Activated T-helper 17 cell treated with anti-CD3 and anti-CD28 coated beads, Interleukin-2, amount 50 U/mL, for 72 hours (primary cell): ENCODE measurements at regions not wholly inside any gene's neighbourhood (a gene's known extent, or its start where the extent isn't known, plus 50 kb on each side); places are given as distances from the start of the nearest gene placed in this dataset.

Experiments
- ATAC-seq: fragments of 150-1000 bp; cut with Tn5 transposase; replicated peaks from 2 replicates; pipeline ENCODE4 v1.10.0; 2021; ENCODE audit warnings: mild to moderate bottlenecking, moderate library complexity
- H3K27ac Mint-ChIP-seq: one replicate; pipeline ENCODE4 v1.8.0; 2022; ENCODE audit warnings: mixed read lengths
- H3K27me3 Mint-ChIP-seq: one replicate; pipeline ENCODE4 v1.8.0; 2022; ENCODE audit warnings: mixed read lengths
- H3K36me3 Mint-ChIP-seq: one replicate; pipeline ENCODE4 v1.8.0; 2022; ENCODE audit warnings: low read depth, mild to moderate bottlenecking, mixed read lengths
- H3K4me1 Mint-ChIP-seq: one replicate; pipeline ENCODE4 v1.8.0; 2022; ENCODE audit warnings: mixed read lengths
- H3K4me3 Mint-ChIP-seq: one replicate; pipeline ENCODE4 v1.8.0; 2022; ENCODE audit warnings: mild to moderate bottlenecking, mixed read lengths
- H3K9me3 Mint-ChIP-seq: one replicate; pipeline ENCODE4 v1.8.0; 2022; ENCODE audit warnings: mixed read lengths

DNA sequence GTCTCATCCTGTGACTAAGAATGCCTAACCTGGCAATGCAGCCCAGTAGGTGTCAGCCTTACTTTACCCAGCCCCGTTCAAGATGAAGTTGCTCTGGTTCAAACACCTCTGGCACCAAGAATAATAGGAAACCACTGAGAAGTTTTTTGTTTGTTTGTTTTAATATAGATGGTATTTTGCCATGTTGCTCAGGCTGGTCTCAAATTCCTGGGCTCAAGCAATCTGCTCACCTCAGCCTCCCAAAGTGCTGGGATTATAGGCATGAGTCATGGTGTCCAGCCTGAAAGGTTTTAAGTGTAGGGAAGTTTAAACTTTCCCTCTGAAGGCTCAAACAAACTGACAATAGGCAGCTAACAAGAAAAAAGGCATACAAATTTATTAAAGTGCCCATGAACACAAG, 51.2 kb upstream of the ABCC4 start:
- Mint-ChIP-seq H3K27me3 (peaks cover 9% of the 10 kb centered on the region), H3K4me3 (no peak overlapping the region), H3K9me3 (no peaks in the 10 kb centered on the region), H3K27ac (no peak overlapping the region), H3K36me3 (no peaks in the 10 kb centered on the region), H3K4me1 (no peaks in the 10 kb centered on the region)
- no peak for ATAC-seq

DNA sequence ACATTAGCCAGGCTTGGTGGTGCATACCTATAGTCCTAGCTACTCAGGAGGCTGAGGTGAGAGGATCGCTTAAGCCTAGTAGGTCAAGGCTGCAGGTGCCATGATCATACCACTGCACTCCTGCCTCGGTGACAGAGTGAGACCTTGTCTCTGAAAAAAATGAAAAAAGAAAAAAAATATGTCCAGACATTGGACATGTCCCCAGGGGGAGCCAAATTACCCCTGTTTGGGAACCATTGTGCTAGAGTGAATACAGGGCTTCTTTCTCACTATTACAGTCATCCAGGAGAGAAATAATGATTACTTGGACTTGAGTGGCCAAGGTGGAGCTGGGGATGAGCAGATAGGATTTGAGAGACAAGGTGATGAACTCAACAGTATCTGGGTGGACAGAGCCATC, 52.9 kb upstream of the ABCC4 start:
- no peak for ATAC-seq
- H3K27me3 Mint-ChIP-seq: peaks cover 7% of the 10 kb centered on the region
- no peaks in the 10 kb centered on the region for H3K9me3 Mint-ChIP-seq
- no peaks in the 10 kb centered on the region for H3K4me1 Mint-ChIP-seq
- H3K4me3 Mint-ChIP-seq: no peak overlapping the region
- H3K36me3 Mint-ChIP-seq: no peaks in the 10 kb centered on the region
- H3K27ac Mint-ChIP-seq: no peak overlapping the region

DNA sequence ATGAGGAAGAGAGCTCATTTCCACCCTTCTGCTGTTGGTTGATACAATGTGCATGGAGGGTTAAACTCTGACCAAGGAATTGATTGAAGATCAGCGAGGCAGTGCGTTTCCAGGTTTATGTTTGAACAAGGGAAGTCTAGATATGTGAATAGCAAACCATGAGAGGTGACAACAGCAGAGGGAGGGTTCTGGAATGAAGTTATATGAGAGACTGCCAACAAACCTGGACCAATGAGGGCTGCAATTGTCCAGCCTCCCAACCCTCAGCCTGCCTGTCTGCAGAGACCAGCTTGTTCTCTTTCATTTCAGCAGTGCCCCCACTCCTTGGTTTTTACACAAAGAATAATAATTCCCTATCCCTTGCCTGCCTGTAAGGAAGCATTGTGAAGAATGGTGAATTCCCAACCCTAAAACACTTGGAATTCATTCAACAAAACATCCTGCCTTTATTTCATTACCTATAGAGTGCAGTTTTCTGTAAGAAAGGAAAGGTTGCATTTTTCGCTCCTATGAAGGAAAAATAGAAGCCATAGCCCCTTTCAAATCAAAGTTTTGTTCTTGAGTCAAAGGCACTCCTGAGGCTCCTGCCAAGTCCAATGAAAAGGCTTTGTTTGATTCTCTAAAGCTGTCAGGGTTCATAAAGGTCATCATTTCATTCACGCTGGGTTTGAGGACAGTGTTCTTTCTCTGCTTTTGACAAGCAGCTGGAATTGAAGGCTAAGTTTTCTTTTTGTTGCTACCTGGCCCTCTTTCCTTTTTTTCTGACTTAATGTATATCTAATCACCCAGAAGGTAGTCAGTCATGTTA, 53.6 kb upstream of the ABCC4 start:
- no peak for ATAC-seq
- H3K4me1 Mint-ChIP-seq: no peaks in the 10 kb centered on the region
- H3K9me3 Mint-ChIP-seq: no peaks in the 10 kb centered on the region
- H3K4me3 Mint-ChIP-seq: no peak overlapping the region
- H3K27ac Mint-ChIP-seq: no peak overlapping the region
- no peaks in the 10 kb centered on the region for H3K36me3 Mint-ChIP-seq
- H3K27me3 Mint-ChIP-seq: peaks cover 7% of the 10 kb centered on the region

DNA sequence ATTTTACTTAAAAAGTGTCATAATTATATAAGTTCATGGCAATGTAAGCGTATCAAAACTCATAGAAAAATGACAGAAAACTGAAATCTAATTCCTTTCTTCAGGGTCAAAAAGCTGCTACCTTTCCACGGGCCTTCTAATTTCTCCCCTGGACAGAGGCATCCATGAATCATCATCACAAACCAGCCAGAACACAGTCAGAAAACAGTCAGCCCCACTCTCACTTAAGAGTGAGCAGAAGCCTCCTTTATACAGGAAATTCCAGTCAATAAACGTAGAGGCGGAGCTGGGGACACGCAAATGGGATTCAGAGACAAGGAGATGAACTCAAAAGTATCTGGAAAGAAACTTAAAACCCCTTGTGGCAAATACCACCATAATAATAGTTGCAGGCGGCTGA, 54.2 kb upstream of the ABCC4 start:
- ATAC-seq: no peak
- Mint-ChIP-seq H3K4me3 (no peak overlapping the region), H3K27ac (no peak overlapping the region), H3K27me3 (peaks cover 7% of the 10 kb centered on the region), H3K9me3 (no peaks in the 10 kb centered on the region), H3K36me3 (no peaks in the 10 kb centered on the region), H3K4me1 (no peaks in the 10 kb centered on the region)

DNA sequence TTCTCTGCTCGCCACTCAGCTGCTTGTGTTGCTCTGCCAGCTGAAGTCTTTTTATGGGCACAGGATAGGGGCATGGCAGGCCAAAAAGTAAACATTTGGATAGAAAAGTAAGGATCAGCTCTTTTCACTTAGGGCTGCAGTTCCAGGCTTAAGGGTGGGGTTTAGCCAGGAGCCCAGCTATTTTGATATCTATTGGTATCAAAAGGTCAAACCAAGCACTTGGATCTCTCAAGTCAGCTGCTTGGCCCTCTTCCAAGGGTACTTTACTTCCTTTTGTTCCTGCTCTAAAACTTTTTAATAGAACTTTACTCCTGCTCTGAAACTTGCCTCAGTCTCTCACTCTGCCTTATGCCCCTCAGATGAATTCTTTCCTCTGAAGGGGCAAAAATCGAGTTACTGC, 55.7 kb upstream of the ABCC4 start:
- peaks cover 2% of the 10 kb centered on the region for H3K27me3 Mint-ChIP-seq
- no peak overlapping the region for H3K4me3 Mint-ChIP-seq
- no peak for ATAC-seq
- no peaks in the 10 kb centered on the region for H3K36me3 Mint-ChIP-seq
- H3K9me3 Mint-ChIP-seq: no peaks in the 10 kb centered on the region
- no peak overlapping the region for H3K27ac Mint-ChIP-seq
- no peaks in the 10 kb centered on the region for H3K4me1 Mint-ChIP-seq

DNA sequence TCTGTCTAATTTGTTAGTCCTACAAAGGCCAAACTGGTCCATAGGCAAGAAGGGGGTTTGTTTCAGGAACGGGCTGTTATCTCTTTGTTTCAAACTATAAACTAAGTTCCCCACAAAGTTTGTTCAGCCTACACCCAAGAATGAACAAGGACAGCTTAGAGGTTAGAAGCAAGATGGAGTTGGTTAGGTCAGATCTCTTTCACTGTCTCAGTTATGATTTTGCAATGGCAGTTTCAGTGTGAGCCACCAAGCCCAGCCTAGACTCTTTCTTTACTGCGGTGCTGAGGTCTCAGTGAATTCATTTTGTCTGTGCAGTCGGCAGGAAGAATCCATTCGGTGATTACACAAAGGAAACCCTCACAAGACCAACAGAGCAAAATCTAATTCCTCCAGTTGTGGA, 56.6 kb upstream of the ABCC4 start:
- ATAC-seq: no peak
- Mint-ChIP-seq H3K9me3 (no peaks in the 10 kb centered on the region), H3K27me3 (peaks cover 2% of the 10 kb centered on the region), H3K27ac (no peak overlapping the region), H3K4me3 (no peak overlapping the region), H3K36me3 (no peaks in the 10 kb centered on the region), H3K4me1 (no peaks in the 10 kb centered on the region)

DNA sequence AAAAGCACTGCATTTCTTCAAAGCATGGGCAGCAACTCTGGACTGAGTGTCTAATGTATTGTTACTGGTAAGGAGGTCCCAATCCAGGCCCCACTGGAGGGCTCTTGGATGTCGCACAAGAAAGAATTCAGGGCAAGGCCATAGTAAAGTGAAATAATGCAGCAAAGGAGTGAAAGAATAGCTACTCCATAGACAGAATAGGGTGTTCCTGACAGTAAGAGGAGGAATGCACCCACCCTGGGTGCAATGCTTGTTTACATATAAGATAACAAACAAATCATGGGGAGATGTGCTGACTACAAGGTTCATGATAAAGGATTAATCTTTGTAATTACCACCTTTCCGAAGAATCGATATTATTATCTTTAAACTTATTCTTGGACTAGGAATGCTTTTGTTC, 58.8 kb upstream of the ABCC4 start:
- H3K4me3 Mint-ChIP-seq: no peak overlapping the region
- no peaks in the 10 kb centered on the region for H3K4me1 Mint-ChIP-seq
- ATAC-seq: no peak
- no peak overlapping the region for H3K27ac Mint-ChIP-seq
- H3K9me3 Mint-ChIP-seq: no peaks in the 10 kb centered on the region
- no peaks in the 10 kb centered on the region for H3K36me3 Mint-ChIP-seq
- peaks cover 2% of the 10 kb centered on the region for H3K27me3 Mint-ChIP-seq

DNA sequence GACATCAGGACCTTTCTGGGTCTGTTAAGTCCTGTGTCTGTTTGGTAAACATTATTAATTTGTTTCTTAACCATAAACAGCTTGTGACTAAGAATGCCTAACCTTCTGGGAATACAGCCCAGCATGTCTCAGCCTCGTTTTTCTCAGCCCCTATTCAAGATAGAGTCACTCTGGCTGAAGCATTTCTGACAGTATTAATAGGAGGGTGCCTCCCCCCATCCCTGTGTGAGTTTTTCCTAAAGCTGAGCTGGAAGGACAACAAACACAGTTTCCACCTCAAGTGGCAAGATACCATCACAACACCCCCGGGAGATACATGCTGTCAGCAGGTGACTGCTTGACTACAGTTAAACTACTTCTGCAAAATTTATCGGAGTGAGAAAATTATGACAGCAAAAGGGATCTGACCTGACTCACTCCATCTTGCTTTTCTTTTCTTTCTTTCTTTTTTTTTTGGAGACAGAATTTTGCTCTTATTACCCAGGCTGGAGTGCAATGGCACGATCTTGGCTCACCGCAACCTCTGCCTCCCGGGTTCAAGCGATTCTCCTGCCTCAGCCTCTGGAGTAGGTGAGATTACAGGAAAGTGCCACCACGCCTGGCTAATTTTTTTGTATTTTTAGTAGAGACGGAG, 59.3 kb upstream of the ABCC4 start:
- Mint-ChIP-seq H3K4me3 (no peak overlapping the region), H3K9me3 (no peaks in the 10 kb centered on the region), H3K27me3 (peaks cover 2% of the 10 kb centered on the region), H3K27ac (no peak overlapping the region), H3K36me3 (no peaks in the 10 kb centered on the region), H3K4me1 (no peaks in the 10 kb centered on the region)
- no peak for ATAC-seq

DNA sequence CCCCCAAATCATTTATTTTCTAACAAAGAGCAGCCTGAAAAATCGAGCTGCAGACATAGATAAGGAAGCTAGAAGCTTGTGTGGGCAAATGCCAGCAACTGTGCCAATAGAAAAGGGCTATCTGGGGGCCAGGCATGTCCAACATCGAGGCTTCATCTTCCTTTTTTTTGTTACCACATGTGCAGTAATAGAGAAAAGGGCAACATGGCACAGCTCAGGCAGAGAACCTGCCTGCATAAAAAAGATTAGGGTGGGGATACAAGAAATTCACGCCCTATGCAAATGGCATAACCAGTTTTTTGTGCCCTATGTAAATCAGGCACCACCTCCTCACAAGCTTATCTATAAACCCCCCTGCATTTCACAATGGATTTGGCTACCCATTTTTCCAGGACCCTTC, 60.4 kb upstream of the ABCC4 start:
- no peaks in the 10 kb centered on the region for H3K4me1 Mint-ChIP-seq
- no peaks in the 10 kb centered on the region for H3K9me3 Mint-ChIP-seq
- no peak overlapping the region for H3K4me3 Mint-ChIP-seq
- no peak for ATAC-seq
- no peak overlapping the region for H3K27ac Mint-ChIP-seq
- peaks cover 2% of the 10 kb centered on the region for H3K27me3 Mint-ChIP-seq
- H3K36me3 Mint-ChIP-seq: no peaks in the 10 kb centered on the region

DNA sequence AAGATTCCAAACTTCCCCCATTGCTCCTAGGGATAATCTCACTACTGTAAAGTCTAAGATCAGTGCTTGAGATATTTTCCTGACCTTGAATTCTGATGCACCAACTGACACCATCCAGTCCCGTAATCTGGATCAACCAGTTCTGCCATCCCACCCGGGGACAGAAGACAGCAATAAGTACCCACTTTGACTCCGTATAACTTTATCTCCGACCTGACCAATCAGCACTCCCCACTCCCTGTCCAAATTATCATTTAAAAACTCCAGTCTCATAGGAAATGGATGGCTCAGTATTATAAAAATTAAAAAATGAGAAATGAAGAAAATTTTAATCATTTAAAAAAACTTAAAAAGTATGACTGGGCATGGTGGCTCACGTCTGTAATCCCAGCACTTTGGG, 61.4 kb upstream of the ABCC4 start:
- no peak for ATAC-seq
- Mint-ChIP-seq H3K4me3 (no peak overlapping the region), H3K36me3 (no peaks in the 10 kb centered on the region), H3K27me3 (peaks cover 2% of the 10 kb centered on the region), H3K27ac (no peak overlapping the region), H3K9me3 (no peaks in the 10 kb centered on the region), H3K4me1 (no peaks in the 10 kb centered on the region)

DNA sequence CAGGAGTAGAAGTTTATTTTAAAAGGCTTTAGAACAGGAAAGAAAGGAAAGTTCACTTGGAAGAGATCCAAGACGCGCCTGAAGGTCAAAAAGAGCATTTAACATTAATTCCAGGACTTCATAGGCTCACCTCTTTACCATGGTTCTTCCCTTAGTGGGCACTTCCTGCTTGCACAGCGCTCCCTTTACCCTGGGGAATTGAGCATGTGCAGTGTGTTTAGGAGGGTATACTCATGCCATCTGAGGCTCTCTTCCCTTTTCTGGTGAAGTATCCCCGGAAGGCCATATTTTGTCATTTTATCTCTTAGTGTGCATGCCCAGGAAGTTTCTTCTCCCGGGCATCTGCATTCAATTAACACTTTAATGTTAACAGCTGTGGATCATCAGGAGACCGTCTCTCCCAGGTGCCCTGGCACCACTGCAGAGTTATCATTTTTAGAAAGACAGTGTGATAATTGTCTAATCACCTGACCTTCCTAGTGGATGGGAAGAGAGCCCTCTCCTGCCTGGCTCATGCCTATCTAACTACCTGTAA, 66.1 kb upstream of the ABCC4 start:
- H3K4me3 Mint-ChIP-seq: no peak overlapping the region

DNA sequence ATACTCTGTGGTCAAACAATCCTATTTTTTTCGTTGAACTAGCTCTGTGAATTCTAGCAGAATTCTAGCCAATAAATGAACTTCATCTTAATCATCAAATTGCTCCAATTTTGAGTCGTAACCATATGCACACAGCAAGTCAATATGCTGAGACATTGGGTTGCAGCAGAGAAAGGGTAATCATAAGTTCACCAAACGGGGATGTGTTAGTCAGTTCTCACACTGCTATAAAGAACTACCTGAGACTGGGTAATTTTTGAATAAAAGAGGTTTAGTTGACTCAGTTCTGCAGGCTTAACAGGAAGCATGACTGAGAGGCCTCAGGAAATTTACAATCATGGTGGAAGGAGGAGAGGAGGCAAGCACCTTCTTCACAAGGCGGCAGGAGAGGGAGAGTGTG, 67.7 kb upstream of the ABCC4 start:
- Mint-ChIP-seq H3K4me3 (no peak overlapping the region), H3K27ac (no peak overlapping the region), H3K36me3 (no peaks in the 10 kb centered on the region), H3K27me3 (peaks cover 2% of the 10 kb centered on the region), H3K9me3 (no peaks in the 10 kb centered on the region), H3K4me1 (no peaks in the 10 kb centered on the region)
- ATAC-seq: peak; percentile 71

More for the DNA sequence above, 66.1 kb upstream of the ABCC4 start:
- ATAC-seq: no peak
- no peaks in the 10 kb centered on the region for H3K36me3 Mint-ChIP-seq
- H3K4me1 Mint-ChIP-seq: no peaks in the 10 kb centered on the region
- H3K9me3 Mint-ChIP-seq: no peaks in the 10 kb centered on the region
- peaks cover under 1% of the 10 kb centered on the region for H3K27me3 Mint-ChIP-seq
- H3K27ac Mint-ChIP-seq: no peak overlapping the region

DNA sequence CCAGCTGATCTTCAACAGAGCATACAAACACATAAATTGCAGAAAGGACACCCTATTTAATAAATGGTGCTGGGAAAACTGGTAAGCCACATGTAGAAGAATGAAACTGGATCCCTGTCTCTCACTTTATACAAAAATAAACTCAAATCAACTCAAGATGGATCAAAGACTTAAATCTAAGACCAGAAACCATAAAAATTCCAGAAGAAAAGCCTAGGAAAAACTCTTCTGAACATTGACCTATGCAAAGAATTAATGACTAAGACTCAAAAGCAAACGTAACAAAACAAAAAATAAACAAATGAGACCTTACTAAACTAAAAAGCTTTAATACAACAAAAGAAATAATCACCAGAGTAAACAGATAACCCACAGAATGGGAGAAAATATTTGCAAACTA, 74.5 kb upstream of the ABCC4 start:
- Mint-ChIP-seq H3K4me3 (no peak overlapping the region), H3K4me1 (peaks cover 4% of the 10 kb centered on the region), H3K9me3 (no peaks in the 10 kb centered on the region), H3K36me3 (no peaks in the 10 kb centered on the region), H3K27ac (no peak overlapping the region), H3K27me3 (peaks cover 14% of the 10 kb centered on the region)
- no peak for ATAC-seq

DNA sequence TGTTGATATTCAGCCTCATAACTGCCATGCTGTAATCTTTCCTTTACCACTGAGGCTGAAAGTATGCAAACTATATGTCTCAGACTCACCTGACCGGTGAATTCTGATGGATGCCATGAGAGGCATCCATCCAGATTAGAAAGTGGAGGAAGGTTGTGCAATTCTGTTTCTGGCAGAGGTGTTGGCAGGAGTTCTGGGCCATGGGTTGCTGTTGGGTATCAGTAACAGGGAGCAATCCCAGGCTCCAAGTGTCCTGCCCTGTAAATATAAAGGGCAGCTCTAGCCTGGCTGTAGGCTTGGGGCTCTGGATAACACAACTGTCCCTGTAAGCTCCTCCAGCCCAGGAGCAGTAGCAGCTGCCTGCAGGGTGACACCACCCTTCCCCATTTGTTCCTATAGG, 77.4 kb upstream of the ABCC4 start:
- H3K27me3 Mint-ChIP-seq: peaks cover 11% of the 10 kb centered on the region
- H3K9me3 Mint-ChIP-seq: no peaks in the 10 kb centered on the region
- no peaks in the 10 kb centered on the region for H3K36me3 Mint-ChIP-seq
- no peak overlapping the region for H3K27ac Mint-ChIP-seq
- no peak overlapping the region for H3K4me3 Mint-ChIP-seq
- ATAC-seq: no peak
- H3K4me1 Mint-ChIP-seq: peaks cover 4% of the 10 kb centered on the region

DNA sequence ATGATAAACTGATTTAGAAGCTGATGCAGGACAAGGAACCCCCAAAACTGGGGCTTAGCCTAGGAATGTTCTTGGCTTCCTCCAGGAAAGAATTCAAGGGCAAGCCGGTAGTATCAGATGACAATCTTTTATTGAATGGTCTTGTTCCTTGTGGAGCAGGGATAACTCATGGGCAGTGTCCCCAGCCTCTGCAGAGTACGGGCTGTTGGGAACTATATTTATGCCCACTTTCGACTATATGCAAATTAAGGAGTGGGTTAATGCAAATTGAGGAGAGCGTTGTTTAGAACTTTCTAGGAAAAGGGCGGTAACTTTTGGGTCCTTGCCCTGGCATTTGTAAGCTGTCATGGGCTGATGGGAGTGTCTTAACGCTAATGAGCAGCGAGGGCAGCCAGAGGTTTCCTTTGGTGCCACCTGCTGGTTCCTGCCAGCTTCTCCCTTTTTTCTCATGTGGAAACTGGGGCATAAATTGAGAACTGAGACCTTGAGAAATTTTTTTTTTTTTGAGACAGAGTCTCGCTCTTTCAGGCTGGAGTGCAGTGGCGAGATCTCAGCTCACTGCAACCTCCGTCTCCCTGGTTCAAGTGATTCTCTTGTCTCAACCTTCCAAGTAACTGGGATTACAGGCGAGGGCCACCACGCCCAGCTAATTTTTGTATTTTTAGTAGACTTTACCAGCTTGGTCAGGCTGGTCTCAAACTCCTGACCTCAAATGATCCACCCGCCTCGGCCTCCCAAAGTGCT, 79.4 kb upstream of the ABCC4 start:
- peaks cover 4% of the 10 kb centered on the region for H3K4me1 Mint-ChIP-seq
- peak; percentile 83 for ATAC-seq
- no peaks in the 10 kb centered on the region for H3K36me3 Mint-ChIP-seq
- H3K27me3 Mint-ChIP-seq: peaks cover 2% of the 10 kb centered on the region
- H3K27ac Mint-ChIP-seq: no peak overlapping the region
- H3K9me3 Mint-ChIP-seq: no peaks in the 10 kb centered on the region
- no peak overlapping the region for H3K4me3 Mint-ChIP-seq
